WTC11 (cell line): ENCODE measurements at regions not wholly inside any gene's neighbourhood (a gene's known extent, or its start where the extent isn't known, plus 50 kb on each side); places are given as distances from the start of the nearest gene placed in this dataset.

Experiments
- ATAC-seq: fragments of 200-7000 bp; cut with Tn5 transposase; 2 replicates; pipeline ENCODE4 v1.10.0; 2021; ENCODE audit warnings: mild to moderate bottlenecking, moderate library complexity
- CTCF ChIA-PET: fragments of 300-600 bp; sonication (Branson Sonifier 250); formaldehyde crosslinking; loops from one replicate; lab custom pipeline; 2021; ENCODE audit warnings: antibody characterized with exemption; lab: Charles Lee
- POLR2A ChIA-PET: fragments of 350-600 bp; sonication (Branson Sonifier 250); formaldehyde crosslinking; loops from one replicate; lab custom pipeline; 2021; ENCODE audit warnings: antibody characterized with exemption; lab: Charles Lee
- DNase-seq: peaks from one replicate; pipeline ENCODE4 v3.0.0; 2021; ENCODE audit warnings: low spot score
- H3K27ac Mint-ChIP-seq: 2 replicates; pipeline ENCODE4 v1.8.0; 2021; ENCODE audit warnings: mixed read lengths
- H3K27me3 Mint-ChIP-seq: 2 replicates; pipeline ENCODE4 v1.8.0; 2021; ENCODE audit warnings: low read depth, mild to moderate bottlenecking, moderate library complexity, mixed read lengths
- H3K36me3 Mint-ChIP-seq: 2 replicates; pipeline ENCODE4 v1.8.0; 2021; ENCODE audit warnings: mixed read lengths
- H3K4me1 Mint-ChIP-seq: 2 replicates; pipeline ENCODE4 v1.8.0; 2022; ENCODE audit warnings: mixed read lengths
- H3K4me3 Mint-ChIP-seq: 2 replicates; pipeline ENCODE4 v1.8.0; 2021; ENCODE audit warnings: mild to moderate bottlenecking, moderate library complexity, mixed read lengths
- H3K9me3 Mint-ChIP-seq: 2 replicates; pipeline ENCODE4 v1.8.0; 2021; ENCODE audit warnings: mixed read lengths
- AR ChIP-seq: fragments of 250-450 bp; sonication (Bioruptor Pico); IDR thresholded peaks from 2 replicates; pipeline ENCODE4 v1.9.0; 2021; ENCODE audit warnings: mild to moderate bottlenecking
- EMX1 ChIP-seq: fragments of 250-450 bp; sonication (Bioruptor Pico); IDR thresholded peaks from 2 replicates; pipeline ENCODE4 v1.8.0; 2021; ENCODE audit warnings: mild to moderate bottlenecking
- ERG ChIP-seq: fragments of 250-450 bp; sonication (Bioruptor Pico); IDR thresholded peaks from 2 replicates; pipeline ENCODE4 v1.8.0; 2021; ENCODE audit warnings: mild to moderate bottlenecking
- MYBL2 ChIP-seq: sonication (generic); formaldehyde crosslinking; IDR thresholded peaks from 2 replicates; pipeline ENCODE4 v1.8.1; 2023; ENCODE audit warnings: mild to moderate bottlenecking, moderate library complexity, missing genetic modification reagents
- SP1 ChIP-seq: sonication (generic); formaldehyde crosslinking; conservative IDR thresholded peaks from 2 replicates; pipeline ENCODE4 v1.8.1; 2022; ENCODE audit warnings: missing genetic modification reagents
- TP53 ChIP-seq: sonication (generic); formaldehyde crosslinking; IDR thresholded peaks from 2 replicates; pipeline ENCODE4 v1.8.1; 2023; ENCODE audit warnings: mild to moderate bottlenecking, missing genetic modification reagents

DNA sequence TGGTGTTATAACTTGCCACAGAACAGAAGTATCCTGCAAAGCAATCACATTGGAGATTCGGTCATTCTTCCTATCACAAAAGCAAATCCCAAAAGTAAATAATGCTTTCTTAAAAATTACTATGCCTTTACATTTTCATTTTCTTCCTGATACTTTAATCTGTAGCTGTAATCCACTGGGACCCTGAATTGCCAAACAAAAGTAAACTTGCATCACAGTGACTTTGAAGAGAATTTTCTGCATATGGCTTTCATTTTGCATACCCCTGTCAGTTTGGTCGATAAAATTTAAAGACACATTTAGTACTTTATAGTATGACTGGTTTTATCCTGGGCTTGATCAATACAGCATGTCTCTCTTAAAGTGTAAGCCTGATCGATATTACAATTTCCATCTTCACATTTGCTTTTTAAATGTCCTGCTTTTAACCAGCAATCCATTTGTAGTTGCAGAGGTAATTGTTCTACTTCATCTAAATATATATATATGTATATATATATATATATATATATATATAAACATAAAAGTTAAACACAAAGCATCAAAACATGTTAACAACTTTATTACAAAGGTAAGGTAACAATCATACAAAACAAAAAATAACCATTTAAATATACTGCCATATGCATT is 53.7 kb upstream of the PLEKHA5 start:
- no peak overlapping the region for H3K27ac Mint-ChIP-seq

More for the DNA sequence above, 53.7 kb upstream of the PLEKHA5 start:
- Mint-ChIP-seq H3K4me1 (no peaks in the 10 kb centered on the region), H3K36me3 (no peaks in the 10 kb centered on the region), H3K4me3 (no peak overlapping the region), H3K27me3 (no peaks in the 10 kb centered on the region), H3K9me3 (0 out of 2 replicates have a peak, but pooled peaks cover 5% of the 10 kb centered on the region)
- ChIA-PET POLR2A (interaction anchor here (0.6 kb wide), 1 partner anchor 1369 kb away, joined by 3 read pairs; no protein-coding TSS in a partner anchor), CTCF (no interaction called here)
- ATAC-seq (no peak), DNase-seq (no peak)
- TF ChIP-seq EMX1 (CRISPR knock-in tag): no peak
- TF ChIP-seq AR (CRISPR knock-in tag): no peak
- no peak for TF ChIP-seq SP1 (CRISPR knock-in tag)
- TF ChIP-seq ERG (CRISPR knock-in tag): no peak
- no peak for TF ChIP-seq TP53 (CRISPR knock-in tag)
- TF ChIP-seq MYBL2 (CRISPR knock-in tag): no peak
